ENCODE measurements at regions not wholly inside any gene's neighbourhood (a gene's known extent, or its start where the extent isn't known, plus 50 kb on each side); places are given as distances from the start of the nearest gene placed in this dataset.

- TF ChIP-seq CTCF (conservative IDR thresholded peaks at IDR 0.05; ENCODE audit: low read depth in 2 of 2) (no peak), EZH2 (IDR thresholded peaks at IDR 0.05; ENCODE audit: low read depth, unreplicated experiment) (no peak), JUNB (IDR thresholded peaks at IDR 0.05; ENCODE audit: unreplicated experiment) (no peak), POLR2AphosphoS5 (IDR thresholded peaks at IDR 0.05; ENCODE audit: low read depth) (no peak), ZNF114 (CRISPR knock-in tag; IDR thresholded peaks at IDR 0.05) (no peak), EZH2phosphoT487 (IDR thresholded peaks at IDR 0.05; ENCODE audit: unreplicated experiment) (no peak), STAT1 (IDR thresholded peaks at IDR 0.05; ENCODE audit: unreplicated experiment) (no peak), NANOG (IDR thresholded peaks at IDR 0.05; ENCODE audit: borderline replicate concordance) (no peak), ZNF331 (CRISPR knock-in tag; IDR thresholded peaks at IDR 0.05; ENCODE audit: low read depth) (no peak), CREB1 (CRISPR knock-in tag; IDR thresholded peaks at IDR 0.05; ENCODE audit: low read depth) (no peak)
- TF ChIP-seq, protein P1, sequence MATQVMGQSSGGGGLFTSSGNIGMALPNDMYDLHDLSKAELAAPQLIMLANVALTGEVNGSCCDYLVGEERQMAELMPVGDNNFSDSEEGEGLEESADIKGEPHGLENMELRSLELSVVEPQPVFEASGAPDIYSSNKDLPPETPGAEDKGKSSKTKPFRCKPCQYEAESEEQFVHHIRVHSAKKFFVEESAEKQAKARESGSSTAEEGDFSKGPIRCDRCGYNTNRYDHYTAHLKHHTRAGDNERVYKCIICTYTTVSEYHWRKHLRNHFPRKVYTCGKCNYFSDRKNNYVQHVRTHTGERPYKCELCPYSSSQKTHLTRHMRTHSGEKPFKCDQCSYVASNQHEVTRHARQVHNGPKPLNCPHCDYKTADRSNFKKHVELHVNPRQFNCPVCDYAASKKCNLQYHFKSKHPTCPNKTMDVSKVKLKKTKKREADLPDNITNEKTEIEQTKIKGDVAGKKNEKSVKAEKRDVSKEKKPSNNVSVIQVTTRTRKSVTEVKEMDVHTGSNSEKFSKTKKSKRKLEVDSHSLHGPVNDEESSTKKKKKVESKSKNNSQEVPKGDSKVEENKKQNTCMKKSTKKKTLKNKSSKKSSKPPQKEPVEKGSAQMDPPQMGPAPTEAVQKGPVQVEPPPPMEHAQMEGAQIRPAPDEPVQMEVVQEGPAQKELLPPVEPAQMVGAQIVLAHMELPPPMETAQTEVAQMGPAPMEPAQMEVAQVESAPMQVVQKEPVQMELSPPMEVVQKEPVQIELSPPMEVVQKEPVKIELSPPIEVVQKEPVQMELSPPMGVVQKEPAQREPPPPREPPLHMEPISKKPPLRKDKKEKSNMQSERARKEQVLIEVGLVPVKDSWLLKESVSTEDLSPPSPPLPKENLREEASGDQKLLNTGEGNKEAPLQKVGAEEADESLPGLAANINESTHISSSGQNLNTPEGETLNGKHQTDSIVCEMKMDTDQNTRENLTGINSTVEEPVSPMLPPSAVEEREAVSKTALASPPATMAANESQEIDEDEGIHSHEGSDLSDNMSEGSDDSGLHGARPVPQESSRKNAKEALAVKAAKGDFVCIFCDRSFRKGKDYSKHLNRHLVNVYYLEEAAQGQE (IDR thresholded peaks at IDR 0.05; ENCODE audit: unreplicated experiment), result no peak
- TF ChIP-seq, protein P2, sequence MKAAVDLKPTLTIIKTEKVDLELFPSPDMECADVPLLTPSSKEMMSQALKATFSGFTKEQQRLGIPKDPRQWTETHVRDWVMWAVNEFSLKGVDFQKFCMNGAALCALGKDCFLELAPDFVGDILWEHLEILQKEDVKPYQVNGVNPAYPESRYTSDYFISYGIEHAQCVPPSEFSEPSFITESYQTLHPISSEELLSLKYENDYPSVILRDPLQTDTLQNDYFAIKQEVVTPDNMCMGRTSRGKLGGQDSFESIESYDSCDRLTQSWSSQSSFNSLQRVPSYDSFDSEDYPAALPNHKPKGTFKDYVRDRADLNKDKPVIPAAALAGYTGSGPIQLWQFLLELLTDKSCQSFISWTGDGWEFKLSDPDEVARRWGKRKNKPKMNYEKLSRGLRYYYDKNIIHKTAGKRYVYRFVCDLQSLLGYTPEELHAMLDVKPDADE (IDR thresholded peaks at IDR 0.05), result no peak
These were observed 139.6 kb upstream of the TRPC6 start for GRCh38 chr11:101723371-101723770.
